ENCODE measurements at regions not wholly inside any gene's neighbourhood (a gene's known extent, or its start where the extent isn't known, plus 50 kb on each side); places are given as distances from the start of the nearest gene placed in this dataset.

- no peaks in the 10 kb centered on the region for H3K9me1 ChIP-seq (ENCODE audit: control insufficient read depth, insufficient read depth, low read length)
- no peak overlapping the region for H3K4me2 ChIP-seq (ENCODE audit: insufficient read depth, low read length)
- intact Hi-C loops (cut with micrococcal nuclease) (no loop called here), in situ Hi-C loops (cut with MboI) (no loop called here)
- no peak for FAIRE-seq
- peaks cover 0 to 8% of the 10 kb centered on the region in 2 experiments; a peak in 1 of 5 replicates for H3K27me3 ChIP-seq (ENCODE audit: control insufficient read depth in 2 of 2, insufficient read depth in 2 of 2, low read length in 2 of 2)
- ATAC-seq, result no peak
- H3K9ac ChIP-seq (ENCODE audit: insufficient read depth in 1 of 2, low read depth in 2 of 2, low read length in 2 of 2), result no peak overlapping the region
- no TSS peak for BruUV-seq (replicated peaks)
- no peak overlapping the region for H3K27ac ChIP-seq (ENCODE audit: extremely low read depth, low read depth, low read length)
- no peaks in the 10 kb centered on the region for H3K9me3 ChIP-seq (replicated peaks; ENCODE audit: control insufficient read depth, insufficient read depth, low read depth, low read length)
- H2AFZ ChIP-seq (ENCODE audit: low read depth, low read length), result peak overlapping the region; percentile 70
- ChIA-PET CTCF (ENCODE audit: low intra/inter-chr PET ratio) (no interaction called here), POLR2A (interaction anchor here (0.7 to 0.9 kb wide), 2 partner anchors 8 to 179 kb away, joined by 3 to 4 read pairs; no protein-coding TSS in a partner anchor)
- H3K4me1 ChIP-seq (replicated peaks in 1 of 2; ENCODE audit: control insufficient read depth in 2 of 2, insufficient read depth in 2 of 2, low read length in 2 of 2), result peaks cover 0 to 19% of the 10 kb centered on the region in 2 experiments; a peak in 3 of 5 replicates
- DNase-seq (ENCODE audit: extremely low read depth in 1 of 4, low spot score in 3 of 4), result no peak
- 0% methylated on average over 3 of the region's 7 CpGs for WGBS (ENCODE audit: insufficient coverage, low coverage, missing lambda C conversion rate)
- no peaks in the 10 kb centered on the region for H4K20me1 ChIP-seq (replicated peaks; ENCODE audit: control insufficient read depth, insufficient read depth, low read length)
- no peaks in the 10 kb centered on the region for H3K79me2 ChIP-seq (ENCODE audit: control insufficient read depth, insufficient read depth, low read length)
- H3K4me3 ChIP-seq, result no peak overlapping the region
- no peaks in the 10 kb centered on the region for H3K36me3 ChIP-seq (ENCODE audit: control insufficient read depth, insufficient read depth, low read length)
- TF ChIP-seq ZNF395 (CRISPR knock-in tag; IDR thresholded peaks at IDR 0.05) (no peak), YY1 (IDR thresholded peaks at IDR 0.05; ENCODE audit: borderline replicate concordance in 1 of 3, control insufficient read depth in 1 of 3, extremely low read depth in 1 of 3, insufficient read depth in 3 of 3, insufficient read length in 1 of 3, insufficient replicate concordance in 2 of 3, low read depth in 1 of 3, low read length in 2 of 3) (peak in 1 of 3 experiments; percentile 50), ZBTB40 (IDR thresholded peaks at IDR 0.05) (no peak), ZBTB40 (CRISPR knock-in tag; IDR thresholded peaks at IDR 0.05) (no peak), ETS2 (tag; IDR thresholded peaks at IDR 0.05; ENCODE audit: borderline replicate concordance, poor library complexity, severe bottlenecking) (no peak), SIN3B (IDR thresholded peaks at IDR 0.05; ENCODE audit: low read depth) (no peak)
Observed at GRCh38 chr13:95480131-95480545, 72.4 kb upstream of the CLDN10 start.
